Progenitor cell of endocrine pancreas (in vitro differentiated cells): ENCODE measurements at regions not wholly inside any gene's neighbourhood (a gene's known extent, or its start where the extent isn't known, plus 50 kb on each side); places are given as distances from the start of the nearest gene placed in this dataset.

ENCODE experiments used
- DNase-seq: peaks from one replicate; pipeline ENCODE4 v3.0.0; 2021; ENCODE audit warnings: low spot score; ENCODE audit not compliant: unreplicated experiment
- H3K27ac Mint-ChIP-seq: 2 replicates; pipeline ENCODE4 v1.8.0; 2021; ENCODE audit warnings: mild to moderate bottlenecking, moderate library complexity, mixed read lengths
- H3K27me3 Mint-ChIP-seq: 2 replicates; pipeline ENCODE4 v1.8.0; 2021; ENCODE audit warnings: mixed read lengths
- H3K36me3 Mint-ChIP-seq: 2 replicates; pipeline ENCODE4 v1.8.0; 2022; ENCODE audit warnings: mixed read lengths; ENCODE audit not compliant: insufficient read depth
- H3K4me1 Mint-ChIP-seq: 2 replicates; pipeline ENCODE4 v1.8.0; 2021; ENCODE audit warnings: low read depth, mixed read lengths
- H3K4me3 Mint-ChIP-seq: 2 replicates; pipeline ENCODE4 v1.8.0; 2021; ENCODE audit warnings: low read depth, mild to moderate bottlenecking, moderate library complexity, mixed read lengths
- H3K9me3 Mint-ChIP-seq: 2 replicates; pipeline ENCODE4 v1.8.0; 2021; ENCODE audit warnings: low read depth, mixed read lengths
- TF ChIP-seq, protein P1 (sequence below): fragments of 200-600 bp; sonication (generic); IDR thresholded peaks from one replicate; pipeline ENCODE4 v1.5.0; 2021; ENCODE audit warnings: antibody characterized with exemption, mild to moderate bottlenecking; ENCODE audit not compliant: unreplicated experiment

DNA sequence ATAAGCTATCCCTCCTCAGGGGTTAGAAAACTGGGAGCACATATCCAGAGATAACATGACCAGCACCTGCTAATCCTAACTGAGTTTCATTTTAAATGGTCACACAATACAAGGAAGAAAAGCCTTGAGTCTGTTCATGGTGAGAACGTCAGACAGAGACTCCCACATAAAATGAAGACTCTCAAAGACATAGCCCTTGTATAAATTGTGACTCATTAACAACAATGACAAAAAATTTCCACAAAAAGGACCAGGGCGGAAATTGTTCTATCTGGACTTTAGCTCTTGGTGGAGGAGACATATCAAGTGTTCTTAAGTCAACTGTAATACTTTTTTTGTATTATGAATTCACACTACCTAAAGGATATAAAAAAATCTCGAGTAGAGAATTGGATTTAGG lies 313.7 kb upstream of the DCN start:
- no peaks in the 10 kb centered on the region for H3K27me3 Mint-ChIP-seq

DNA sequence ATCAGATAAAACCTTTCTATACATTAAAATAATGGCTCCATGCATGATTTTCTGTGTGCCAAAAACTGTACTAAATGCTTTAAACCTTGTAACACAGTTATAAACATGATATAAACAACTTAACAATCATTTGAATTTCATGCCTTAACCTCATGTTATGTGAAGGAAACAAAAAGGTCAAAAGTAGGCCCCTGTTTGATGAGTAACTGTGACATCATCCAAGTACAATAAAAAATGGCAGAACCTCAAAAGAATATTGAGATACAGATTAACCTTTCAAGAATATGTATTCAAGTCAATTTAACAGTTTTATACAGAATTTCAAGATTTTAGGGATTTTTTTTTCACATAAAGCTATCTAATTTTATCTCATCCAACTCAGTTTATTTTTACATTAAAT lies 310.7 kb upstream of the DCN start:
- no peaks in the 10 kb centered on the region for H3K4me1 Mint-ChIP-seq
- TF ChIP-seq, protein P1, sequence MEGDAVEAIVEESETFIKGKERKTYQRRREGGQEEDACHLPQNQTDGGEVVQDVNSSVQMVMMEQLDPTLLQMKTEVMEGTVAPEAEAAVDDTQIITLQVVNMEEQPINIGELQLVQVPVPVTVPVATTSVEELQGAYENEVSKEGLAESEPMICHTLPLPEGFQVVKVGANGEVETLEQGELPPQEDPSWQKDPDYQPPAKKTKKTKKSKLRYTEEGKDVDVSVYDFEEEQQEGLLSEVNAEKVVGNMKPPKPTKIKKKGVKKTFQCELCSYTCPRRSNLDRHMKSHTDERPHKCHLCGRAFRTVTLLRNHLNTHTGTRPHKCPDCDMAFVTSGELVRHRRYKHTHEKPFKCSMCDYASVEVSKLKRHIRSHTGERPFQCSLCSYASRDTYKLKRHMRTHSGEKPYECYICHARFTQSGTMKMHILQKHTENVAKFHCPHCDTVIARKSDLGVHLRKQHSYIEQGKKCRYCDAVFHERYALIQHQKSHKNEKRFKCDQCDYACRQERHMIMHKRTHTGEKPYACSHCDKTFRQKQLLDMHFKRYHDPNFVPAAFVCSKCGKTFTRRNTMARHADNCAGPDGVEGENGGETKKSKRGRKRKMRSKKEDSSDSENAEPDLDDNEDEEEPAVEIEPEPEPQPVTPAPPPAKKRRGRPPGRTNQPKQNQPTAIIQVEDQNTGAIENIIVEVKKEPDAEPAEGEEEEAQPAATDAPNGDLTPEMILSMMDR, result no peak
- H3K36me3 Mint-ChIP-seq, result no peaks in the 10 kb centered on the region
- H3K27me3 Mint-ChIP-seq, result no peaks in the 10 kb centered on the region
- no peak overlapping the region for H3K4me3 Mint-ChIP-seq
- no peak overlapping the region for H3K27ac Mint-ChIP-seq
- DNase-seq, result no peak
- H3K9me3 Mint-ChIP-seq, result no peaks in the 10 kb centered on the region

More for the DNA sequence above, 313.7 kb upstream of the DCN start:
- DNase-seq, result no peak
- TF ChIP-seq, protein P1, result no peak
- Mint-ChIP-seq H3K27ac (no peak overlapping the region), H3K4me1 (no peaks in the 10 kb centered on the region), H3K36me3 (no peaks in the 10 kb centered on the region), H3K9me3 (no peaks in the 10 kb centered on the region), H3K4me3 (no peak overlapping the region)

DNA sequence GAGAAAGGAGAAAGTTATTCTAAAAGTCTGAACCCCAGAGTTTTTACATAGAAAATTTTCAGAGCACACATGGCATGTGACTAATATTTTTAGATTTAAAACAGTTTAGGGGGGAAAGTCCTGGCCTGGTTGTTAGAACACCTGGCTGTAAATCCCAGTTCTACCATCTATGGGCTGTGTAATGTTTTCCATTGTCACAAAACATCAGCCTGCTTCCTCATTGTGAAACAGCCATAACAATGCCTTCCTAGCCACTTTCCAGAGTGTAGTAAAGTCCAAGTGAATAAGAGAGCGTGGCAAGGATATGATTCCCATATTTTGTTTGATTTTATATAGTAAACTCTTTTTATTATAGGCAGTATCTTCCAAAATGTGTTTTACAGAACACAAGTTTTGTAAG lies 310.0 kb upstream of the DCN start:
- Mint-ChIP-seq H3K9me3 (no peaks in the 10 kb centered on the region), H3K4me3 (no peak overlapping the region), H3K36me3 (no peaks in the 10 kb centered on the region), H3K27me3 (no peaks in the 10 kb centered on the region), H3K4me1 (no peaks in the 10 kb centered on the region), H3K27ac (no peak overlapping the region)
- TF ChIP-seq, protein P1, result no peak
- no peak for DNase-seq

DNA sequence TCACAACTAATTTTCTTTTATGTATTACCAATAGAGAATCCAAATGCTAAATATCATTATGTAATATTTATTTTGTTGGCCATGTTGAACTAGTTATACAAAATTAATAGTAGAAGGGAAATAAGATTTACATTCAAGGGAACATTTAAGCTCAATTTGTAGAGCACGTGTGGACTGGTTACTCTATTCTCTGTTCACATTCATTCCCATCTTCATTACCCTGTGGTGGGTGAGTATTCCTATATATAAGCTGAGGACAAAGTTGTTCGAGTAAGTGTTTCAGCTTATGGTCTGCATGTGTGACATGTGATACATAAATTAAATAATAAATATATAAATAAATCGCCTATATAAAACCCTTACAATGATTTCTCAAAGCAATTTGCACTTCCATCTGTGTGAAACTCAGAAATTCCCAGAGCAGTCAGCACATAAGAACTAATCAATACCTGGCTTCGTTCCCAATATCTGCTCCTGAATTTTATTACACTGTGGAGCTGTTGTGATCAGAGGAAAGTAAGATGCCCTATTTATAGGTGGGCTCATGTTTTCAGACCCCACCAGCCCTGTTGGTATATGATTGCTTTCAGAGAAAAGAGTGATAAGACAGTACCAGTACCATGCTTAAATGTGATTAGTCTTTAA lies 308.2 kb upstream of the DCN start:
- H3K27me3 Mint-ChIP-seq, result no peaks in the 10 kb centered on the region
- no peak overlapping the region for H3K4me3 Mint-ChIP-seq
- no peak for DNase-seq
- H3K4me1 Mint-ChIP-seq, result no peaks in the 10 kb centered on the region
- no peaks in the 10 kb centered on the region for H3K36me3 Mint-ChIP-seq
- no peak overlapping the region for H3K27ac Mint-ChIP-seq
- H3K9me3 Mint-ChIP-seq, result no peaks in the 10 kb centered on the region
- TF ChIP-seq, protein P1, result no peak

DNA sequence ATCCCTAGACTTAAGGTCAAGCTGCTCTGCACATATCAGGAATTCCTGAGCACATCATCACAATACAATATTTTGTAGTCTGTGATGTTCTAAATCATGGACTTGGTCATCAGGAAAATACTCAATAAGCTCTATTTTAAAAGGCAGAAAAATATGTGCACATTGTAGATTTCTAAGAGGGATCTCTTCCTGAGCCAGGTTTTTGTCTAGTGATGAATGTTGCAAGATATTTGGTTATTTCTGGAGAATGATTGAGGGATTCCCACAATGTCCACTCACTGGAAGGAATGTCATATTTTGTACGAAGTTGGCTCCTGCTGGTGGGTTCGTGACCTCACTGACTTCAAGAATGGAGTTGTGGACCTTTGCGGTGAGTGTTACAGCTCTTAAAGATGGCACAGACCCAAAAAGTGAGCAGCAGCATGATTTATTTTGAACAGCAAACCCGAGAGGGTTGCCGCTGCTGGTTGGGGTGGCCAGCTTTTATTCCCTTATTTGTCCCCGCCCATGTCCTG lies 300.9 kb upstream of the DCN start:
- TF ChIP-seq, protein P1, result no peak
- Mint-ChIP-seq H3K36me3 (no peaks in the 10 kb centered on the region), H3K9me3 (no peaks in the 10 kb centered on the region), H3K4me1 (no peaks in the 10 kb centered on the region), H3K27ac (no peak overlapping the region), H3K27me3 (no peaks in the 10 kb centered on the region), H3K4me3 (no peak overlapping the region)
- DNase-seq, result no peak
